HEK293 (cell line): ENCODE measurements at regions not wholly inside any gene's neighbourhood (a gene's known extent, or its start where the extent isn't known, plus 50 kb on each side); places are given as distances from the start of the nearest gene placed in this dataset.

ENCODE experiments used
- CTCF ChIA-PET: fragments of 350-600 bp; formaldehyde crosslinking; extraction: SDS; loops from one replicate; lab custom pipeline; 2021; ENCODE audit warnings: antibody characterized with exemption; lab: Yijun Ruan, JAX
- POLR2A ChIA-PET: fragments of 300-600 bp; formaldehyde crosslinking; extraction: SDS; loops from one replicate; lab custom pipeline; 2020; ENCODE audit warnings: antibody characterized with exemption, inconsistent platforms; lab: Yijun Ruan, JAX
- H3K27ac ChIP-seq: fragments of 200-500 bp; sonication (Bioruptor generic); 2 replicates; pipeline ENCODE4 v1.5.1; 2014; ENCODE audit warnings: low read depth, low read length, control low read depth, inconsistent platforms; ENCODE audit errors: extremely low read depth
- H3K36me3 ChIP-seq, 2 experiments: fragments of 200-500 bp in 1 of 2; sonication (Bioruptor generic) in 1 of 2; 1 replicate in 1 of 2; 2 replicates in 1 of 2; pipeline ENCODE4 v1.5.1; 2014 to 2017; ENCODE audit warnings: inconsistent platforms in 2 of 2, low read length in 2 of 2; ENCODE audit not compliant: control insufficient read depth in 2 of 2, insufficient read depth in 1 of 2
- H3K4me1 ChIP-seq: fragments of 200-500 bp; sonication (Bioruptor generic); 2 replicates; pipeline ENCODE4 v1.5.1; 2014; ENCODE audit warnings: mild to moderate bottlenecking, low read length, inconsistent platforms; ENCODE audit not compliant: control insufficient read depth, insufficient read depth
- H3K4me3 ChIP-seq: 2 replicates; pipeline ENCODE4 v1.5.1; 2011; ENCODE audit warnings: low read depth, mild to moderate bottlenecking, control low read depth, low read length, moderate library complexity
- H3K9me3 ChIP-seq: fragments of 200-500 bp; sonication (Bioruptor generic); 2 replicates; pipeline ENCODE4 v1.5.1; 2014; ENCODE audit warnings: low read depth, low read length, inconsistent platforms; ENCODE audit not compliant: control insufficient read depth, insufficient read depth
- IKZF3 ChIP-seq: fragments of 450-650 bp; IDR thresholded peaks from 2 replicates; pipeline ENCODE4 v1.5.0; 2018; ENCODE audit warnings: missing biosample characterization, mild to moderate bottlenecking, missing genetic modification characterization, moderate library complexity
- KLF16 ChIP-seq: fragments of 450-650 bp; formaldehyde crosslinking; IDR thresholded peaks from 2 replicates; pipeline ENCODE4 v1.5.1; 2017; ENCODE audit warnings: missing biosample characterization, missing genetic modification characterization
- MYNN ChIP-seq: fragments of 450-650 bp; formaldehyde crosslinking; IDR thresholded peaks from 2 replicates; pipeline ENCODE4 v1.5.1; 2016; ENCODE audit warnings: missing biosample characterization, missing genetic modification characterization, borderline replicate concordance
- OSR2 ChIP-seq: fragments of 450-650 bp; formaldehyde crosslinking; IDR thresholded peaks from 2 replicates; pipeline ENCODE4 v1.5.1; 2016; ENCODE audit warnings: missing biosample characterization, missing genetic modification characterization
- PRDM1 ChIP-seq: fragments of 450-650 bp; formaldehyde crosslinking; IDR thresholded peaks from 2 replicates; pipeline ENCODE4; 2016; ENCODE audit warnings: missing biosample characterization, missing genetic modification characterization
- SCRT1 ChIP-seq: fragments of 450-650 bp; formaldehyde crosslinking; IDR thresholded peaks from 2 replicates; pipeline ENCODE4 v1.5.1; 2016; ENCODE audit warnings: missing biosample characterization, missing genetic modification characterization, borderline replicate concordance
- SCRT2 ChIP-seq: fragments of 450-650 bp; formaldehyde crosslinking; IDR thresholded peaks from 2 replicates; pipeline ENCODE4 v1.5.1; 2016; ENCODE audit warnings: missing biosample characterization, missing genetic modification characterization
- ZFP37 ChIP-seq: fragments of 450-650 bp; formaldehyde crosslinking; IDR thresholded peaks from 2 replicates; pipeline ENCODE4 v1.5.1; 2016; ENCODE audit warnings: missing biosample characterization, missing genetic modification characterization
- ZNF114 ChIP-seq: fragments of 450-650 bp; formaldehyde crosslinking; IDR thresholded peaks from 2 replicates; pipeline ENCODE4 v1.5.0; 2017; ENCODE audit warnings: missing biosample characterization, missing genetic modification characterization
- ZNF138 ChIP-seq: fragments of 450-650 bp; formaldehyde crosslinking; IDR thresholded peaks from 2 replicates; pipeline ENCODE4 v1.5.1; 2016; ENCODE audit warnings: missing biosample characterization, missing genetic modification characterization, borderline replicate concordance
- ZNF175 ChIP-seq: fragments of 450-650 bp; formaldehyde crosslinking; IDR thresholded peaks from 2 replicates; pipeline ENCODE4 v1.5.1; 2016; ENCODE audit warnings: missing biosample characterization, missing genetic modification characterization
- ZNF2 ChIP-seq: fragments of 450-650 bp; formaldehyde crosslinking; IDR thresholded peaks from 2 replicates; pipeline ENCODE4 v1.5.1; 2016; ENCODE audit warnings: missing biosample characterization, missing genetic modification characterization
- ZNF221 ChIP-seq: fragments of 450-650 bp; formaldehyde crosslinking; IDR thresholded peaks from 2 replicates; pipeline ENCODE4 v1.5.1; 2017; ENCODE audit warnings: missing biosample characterization, missing genetic modification characterization, borderline replicate concordance
- ZNF391 ChIP-seq: fragments of 450-650 bp; formaldehyde crosslinking; IDR thresholded peaks from 2 replicates; pipeline ENCODE4 v1.5.1; 2016; ENCODE audit warnings: low read depth, missing biosample characterization, missing genetic modification characterization, borderline replicate concordance
- ZNF433 ChIP-seq: fragments of 450-650 bp; formaldehyde crosslinking; IDR thresholded peaks from 2 replicates; pipeline ENCODE4 v1.5.1; 2016; ENCODE audit warnings: missing biosample characterization, missing genetic modification characterization, low read depth
- ZNF514 ChIP-seq: fragments of 450-650 bp; formaldehyde crosslinking; IDR thresholded peaks from 2 replicates; pipeline ENCODE4 v1.5.1; 2016; ENCODE audit warnings: missing biosample characterization, missing genetic modification characterization
- ZNF529 ChIP-seq: fragments of 450-650 bp; formaldehyde crosslinking; IDR thresholded peaks from 2 replicates; pipeline ENCODE4 v1.5.1; 2017; ENCODE audit warnings: missing genetic modification characterization, missing biosample characterization; ENCODE audit not compliant: insufficient replicate concordance
- ZNF555 ChIP-seq: fragments of 450-650 bp; formaldehyde crosslinking; conservative IDR thresholded peaks from 2 replicates; pipeline ENCODE4 v1.5.1; 2017; ENCODE audit warnings: missing biosample characterization, mild to moderate bottlenecking, missing genetic modification characterization, inconsistent platforms
- ZNF585B ChIP-seq: fragments of 450-650 bp; formaldehyde crosslinking; IDR thresholded peaks from 2 replicates; pipeline ENCODE4 v1.5.1; 2016; ENCODE audit warnings: missing biosample characterization, missing genetic modification characterization
- ZNF610 ChIP-seq: fragments of 450-650 bp; formaldehyde crosslinking; IDR thresholded peaks from 2 replicates; pipeline ENCODE4 v1.5.1; 2016; ENCODE audit warnings: missing biosample characterization, missing genetic modification characterization, borderline replicate concordance
- ZNF639 ChIP-seq: fragments of 450-650 bp; formaldehyde crosslinking; IDR thresholded peaks from 2 replicates; pipeline ENCODE4 v1.5.1; 2016; ENCODE audit warnings: missing biosample characterization, missing genetic modification characterization
- ZNF747 ChIP-seq: fragments of 450-650 bp; formaldehyde crosslinking; IDR thresholded peaks from 2 replicates; pipeline ENCODE4 v1.5.1; 2016; ENCODE audit warnings: missing biosample characterization, missing genetic modification characterization
- ZNF791 ChIP-seq: fragments of 450-650 bp; formaldehyde crosslinking; IDR thresholded peaks from 2 replicates; pipeline ENCODE4 v1.5.1; 2016; ENCODE audit warnings: missing biosample characterization, missing genetic modification characterization
- ZSCAN23 ChIP-seq: fragments of 450-650 bp; formaldehyde crosslinking; IDR thresholded peaks from 2 replicates; pipeline ENCODE4 v1.5.1; 2016; ENCODE audit warnings: missing biosample characterization, missing genetic modification characterization
- TF ChIP-seq, protein P1 (sequence below): fragments of 450-650 bp; formaldehyde crosslinking; IDR thresholded peaks from 2 replicates; pipeline ENCODE4 v1.5.1; 2016; ENCODE audit warnings: missing biosample characterization, missing genetic modification characterization, borderline replicate concordance
- TF ChIP-seq, protein P2 (sequence below): fragments of 450-650 bp; formaldehyde crosslinking; IDR thresholded peaks from 2 replicates; pipeline ENCODE4 v1.5.0; 2017; ENCODE audit warnings: missing biosample characterization, missing genetic modification characterization, borderline replicate concordance
- TF ChIP-seq, protein P3 (sequence below): fragments of 450-650 bp; formaldehyde crosslinking; IDR thresholded peaks from 2 replicates; pipeline ENCODE4 v1.5.1; 2016; ENCODE audit warnings: missing biosample characterization, missing genetic modification characterization, low read depth

DNA sequence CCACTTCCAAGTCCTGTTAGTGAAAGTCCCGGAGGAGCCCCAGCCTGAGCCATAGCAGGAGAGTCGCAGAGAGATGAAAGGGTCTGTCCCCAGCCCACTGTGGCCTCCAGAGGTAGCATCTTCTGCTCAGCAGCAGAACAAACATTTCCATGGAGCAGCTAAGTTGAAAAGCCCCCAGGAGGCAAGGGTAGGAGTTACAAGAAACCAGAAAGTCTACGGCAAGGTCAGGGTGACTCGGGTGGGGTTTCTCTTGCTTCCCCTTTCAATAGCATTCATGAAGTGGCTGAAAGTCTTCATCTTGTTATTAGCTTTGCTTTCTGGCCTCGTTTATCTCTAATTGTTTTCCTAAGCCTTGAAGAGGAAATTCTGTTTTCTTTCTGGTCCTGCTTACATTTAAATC lies 151.2 kb upstream of the DIO3 start (continued):
- no peak for TF ChIP-seq ZNF791 (tag by site-specific recombination)
- no peak for TF ChIP-seq ZNF433 (tag by site-specific recombination)
- no peak for TF ChIP-seq IKZF3 (tag by site-specific recombination)
- TF ChIP-seq ZNF555 (tag by site-specific recombination): no peak
- TF ChIP-seq ZNF610 (tag by site-specific recombination): no peak
- no peak for TF ChIP-seq ZNF175 (tag by site-specific recombination)
- no peak for TF ChIP-seq ZNF585B (tag by site-specific recombination)
- TF ChIP-seq ZNF221: no peak

DNA sequence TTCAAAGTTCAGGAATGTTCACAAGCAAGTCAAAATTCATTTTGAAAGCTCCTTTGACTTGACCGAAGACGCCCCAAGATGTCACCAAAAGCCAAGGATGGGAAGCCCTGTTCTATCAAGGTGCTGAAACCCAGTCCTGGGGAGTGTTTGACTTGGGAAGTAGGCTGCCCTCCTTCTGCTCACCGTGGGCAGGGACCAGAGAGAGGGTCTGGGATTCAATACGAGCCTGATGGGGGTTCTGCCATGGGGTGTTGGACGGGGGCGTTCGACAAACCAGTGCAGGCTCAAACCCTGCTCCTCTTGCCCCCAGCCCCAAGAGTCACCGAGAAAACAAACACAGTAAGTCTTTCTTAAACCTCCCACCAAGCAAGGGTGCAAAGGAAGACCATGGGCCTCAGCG lies 150.1 kb upstream of the DIO3 start:
- no peaks in the 10 kb centered on the region for H3K4me1 ChIP-seq
- no peak overlapping the region for H3K27ac ChIP-seq
- H3K36me3 ChIP-seq: no peaks in the 10 kb centered on the region
- H3K4me3 ChIP-seq: no peak overlapping the region
- TF ChIP-seq SCRT2 (tag by site-specific recombination) (no peak), MYNN (tag by site-specific recombination) (no peak), ZNF529 (tag by site-specific recombination) (no peak), ZSCAN23 (no peak), KLF16 (tag by site-specific recombination) (no peak), ZNF639 (tag by site-specific recombination) (no peak), ZNF747 (tag by site-specific recombination) (no peak), ZNF2 (tag by site-specific recombination) (no peak), PRDM1 (no peak), ZNF391 (tag by site-specific recombination) (no peak), SCRT1 (no peak), OSR2 (tag by site-specific recombination) (no peak), ZFP37 (tag by site-specific recombination) (no peak), ZNF114 (tag by site-specific recombination) (no peak), ZNF138 (tag by site-specific recombination) (no peak), ZNF514 (tag by site-specific recombination) (no peak)
- TF ChIP-seq, protein P1, sequence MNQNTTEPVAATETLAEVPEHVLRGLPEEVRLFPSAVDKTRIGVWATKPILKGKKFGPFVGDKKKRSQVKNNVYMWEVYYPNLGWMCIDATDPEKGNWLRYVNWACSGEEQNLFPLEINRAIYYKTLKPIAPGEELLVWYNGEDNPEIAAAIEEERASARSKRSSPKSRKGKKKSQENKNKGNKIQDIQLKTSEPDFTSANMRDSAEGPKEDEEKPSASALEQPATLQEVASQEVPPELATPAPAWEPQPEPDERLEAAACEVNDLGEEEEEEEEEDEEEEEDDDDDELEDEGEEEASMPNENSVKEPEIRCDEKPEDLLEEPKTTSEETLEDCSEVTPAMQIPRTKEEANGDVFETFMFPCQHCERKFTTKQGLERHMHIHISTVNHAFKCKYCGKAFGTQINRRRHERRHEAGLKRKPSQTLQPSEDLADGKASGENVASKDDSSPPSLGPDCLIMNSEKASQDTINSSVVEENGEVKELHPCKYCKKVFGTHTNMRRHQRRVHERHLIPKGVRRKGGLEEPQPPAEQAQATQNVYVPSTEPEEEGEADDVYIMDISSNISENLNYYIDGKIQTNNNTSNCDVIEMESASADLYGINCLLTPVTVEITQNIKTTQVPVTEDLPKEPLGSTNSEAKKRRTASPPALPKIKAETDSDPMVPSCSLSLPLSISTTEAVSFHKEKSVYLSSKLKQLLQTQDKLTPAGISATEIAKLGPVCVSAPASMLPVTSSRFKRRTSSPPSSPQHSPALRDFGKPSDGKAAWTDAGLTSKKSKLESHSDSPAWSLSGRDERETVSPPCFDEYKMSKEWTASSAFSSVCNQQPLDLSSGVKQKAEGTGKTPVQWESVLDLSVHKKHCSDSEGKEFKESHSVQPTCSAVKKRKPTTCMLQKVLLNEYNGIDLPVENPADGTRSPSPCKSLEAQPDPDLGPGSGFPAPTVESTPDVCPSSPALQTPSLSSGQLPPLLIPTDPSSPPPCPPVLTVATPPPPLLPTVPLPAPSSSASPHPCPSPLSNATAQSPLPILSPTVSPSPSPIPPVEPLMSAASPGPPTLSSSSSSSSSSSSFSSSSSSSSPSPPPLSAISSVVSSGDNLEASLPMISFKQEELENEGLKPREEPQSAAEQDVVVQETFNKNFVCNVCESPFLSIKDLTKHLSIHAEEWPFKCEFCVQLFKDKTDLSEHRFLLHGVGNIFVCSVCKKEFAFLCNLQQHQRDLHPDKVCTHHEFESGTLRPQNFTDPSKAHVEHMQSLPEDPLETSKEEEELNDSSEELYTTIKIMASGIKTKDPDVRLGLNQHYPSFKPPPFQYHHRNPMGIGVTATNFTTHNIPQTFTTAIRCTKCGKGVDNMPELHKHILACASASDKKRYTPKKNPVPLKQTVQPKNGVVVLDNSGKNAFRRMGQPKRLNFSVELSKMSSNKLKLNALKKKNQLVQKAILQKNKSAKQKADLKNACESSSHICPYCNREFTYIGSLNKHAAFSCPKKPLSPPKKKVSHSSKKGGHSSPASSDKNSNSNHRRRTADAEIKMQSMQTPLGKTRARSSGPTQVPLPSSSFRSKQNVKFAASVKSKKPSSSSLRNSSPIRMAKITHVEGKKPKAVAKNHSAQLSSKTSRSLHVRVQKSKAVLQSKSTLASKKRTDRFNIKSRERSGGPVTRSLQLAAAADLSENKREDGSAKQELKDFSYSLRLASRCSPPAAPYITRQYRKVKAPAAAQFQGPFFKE (tag by site-specific recombination): no peak
- TF ChIP-seq, protein P2, sequence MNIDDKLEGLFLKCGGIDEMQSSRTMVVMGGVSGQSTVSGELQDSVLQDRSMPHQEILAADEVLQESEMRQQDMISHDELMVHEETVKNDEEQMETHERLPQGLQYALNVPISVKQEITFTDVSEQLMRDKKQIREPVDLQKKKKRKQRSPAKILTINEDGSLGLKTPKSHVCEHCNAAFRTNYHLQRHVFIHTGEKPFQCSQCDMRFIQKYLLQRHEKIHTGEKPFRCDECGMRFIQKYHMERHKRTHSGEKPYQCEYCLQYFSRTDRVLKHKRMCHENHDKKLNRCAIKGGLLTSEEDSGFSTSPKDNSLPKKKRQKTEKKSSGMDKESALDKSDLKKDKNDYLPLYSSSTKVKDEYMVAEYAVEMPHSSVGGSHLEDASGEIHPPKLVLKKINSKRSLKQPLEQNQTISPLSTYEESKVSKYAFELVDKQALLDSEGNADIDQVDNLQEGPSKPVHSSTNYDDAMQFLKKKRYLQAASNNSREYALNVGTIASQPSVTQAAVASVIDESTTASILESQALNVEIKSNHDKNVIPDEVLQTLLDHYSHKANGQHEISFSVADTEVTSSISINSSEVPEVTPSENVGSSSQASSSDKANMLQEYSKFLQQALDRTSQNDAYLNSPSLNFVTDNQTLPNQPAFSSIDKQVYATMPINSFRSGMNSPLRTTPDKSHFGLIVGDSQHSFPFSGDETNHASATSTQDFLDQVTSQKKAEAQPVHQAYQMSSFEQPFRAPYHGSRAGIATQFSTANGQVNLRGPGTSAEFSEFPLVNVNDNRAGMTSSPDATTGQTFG (tag by site-specific recombination): no peak
- TF ChIP-seq, protein P3, sequence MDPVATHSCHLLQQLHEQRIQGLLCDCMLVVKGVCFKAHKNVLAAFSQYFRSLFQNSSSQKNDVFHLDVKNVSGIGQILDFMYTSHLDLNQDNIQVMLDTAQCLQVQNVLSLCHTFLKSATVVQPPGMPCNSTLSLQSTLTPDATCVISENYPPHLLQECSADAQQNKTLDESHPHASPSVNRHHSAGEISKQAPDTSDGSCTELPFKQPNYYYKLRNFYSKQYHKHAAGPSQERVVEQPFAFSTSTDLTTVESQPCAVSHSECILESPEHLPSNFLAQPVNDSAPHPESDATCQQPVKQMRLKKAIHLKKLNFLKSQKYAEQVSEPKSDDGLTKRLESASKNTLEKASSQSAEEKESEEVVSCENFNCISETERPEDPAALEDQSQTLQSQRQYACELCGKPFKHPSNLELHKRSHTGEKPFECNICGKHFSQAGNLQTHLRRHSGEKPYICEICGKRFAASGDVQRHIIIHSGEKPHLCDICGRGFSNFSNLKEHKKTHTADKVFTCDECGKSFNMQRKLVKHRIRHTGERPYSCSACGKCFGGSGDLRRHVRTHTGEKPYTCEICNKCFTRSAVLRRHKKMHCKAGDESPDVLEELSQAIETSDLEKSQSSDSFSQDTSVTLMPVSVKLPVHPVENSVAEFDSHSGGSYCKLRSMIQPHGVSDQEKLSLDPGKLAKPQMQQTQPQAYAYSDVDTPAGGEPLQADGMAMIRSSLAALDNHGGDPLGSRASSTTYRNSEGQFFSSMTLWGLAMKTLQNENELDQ (tag by site-specific recombination): no peak
- TF ChIP-seq, all 188 proteins: peak for 0
- CTCF ChIA-PET: no interaction called here
- no peaks in the 10 kb centered on the region for H3K9me3 ChIP-seq
- POLR2A ChIA-PET: no interaction called here
